Cardiac fibroblast (primary cell): ENCODE measurements at regions not wholly inside any gene's neighbourhood (a gene's known extent, or its start where the extent isn't known, plus 50 kb on each side); places are given as distances from the start of the nearest gene placed in this dataset.

ENCODE experiments used
- DNase-seq, 2 donors: peaks; one replicate each; pipeline versions ENCODE4 v3.0.0 to v3.0.0-alpha.2; 2010; ENCODE audit warnings: low read depth in 2 of 2
- H3K4me3 ChIP-seq, 2 donors: replicated peaks in 1 of 2; 1 replicate in 1 of 2; 2 replicates in 1 of 2; pipeline ENCODE4 v1.5.1; 2011; ENCODE audit warnings: low read depth in 2 of 2, low read length in 2 of 2, mild to moderate bottlenecking in 2 of 2, moderate library complexity in 1 of 2
- CTCF ChIP-seq: IDR thresholded peaks from one replicate; pipeline ENCODE4 v1.5.1; 2011; ENCODE audit warnings: low read depth, mild to moderate bottlenecking, low read length, inconsistent platforms

- no peak for TF ChIP-seq CTCF
- H3K4me3 ChIP-seq: no peak overlapping the region
- no peak for DNase-seq
These were observed 410.9 kb downstream of the TYW1 start for GRCh38 chr7:67407392-67408071.

GRCh38 chr7:67408109-67408508 is 411.5 kb downstream of the TYW1 start:
- no peak for DNase-seq
- no peak overlapping the region for H3K4me3 ChIP-seq
- TF ChIP-seq CTCF: no peak

- DNase-seq: no peak
- no peak for TF ChIP-seq CTCF
These were observed 417.0 kb downstream of the TYW1 start for GRCh38 chr7:67413670-67414069.

GRCh38 chr7:67414858-67415257 is 418.2 kb downstream of the TYW1 start:
- TF ChIP-seq CTCF: no peak
- no peak overlapping the region for H3K4me3 ChIP-seq
- DNase-seq: no peak

More at GRCh38 chr7:67413670-67414069, 417.0 kb downstream of the TYW1 start:
- H3K4me3 ChIP-seq: no peak overlapping the region

GRCh38 chr7:67422601-67423000 is 426.0 kb downstream of the TYW1 start:
- no peak overlapping the region for H3K4me3 ChIP-seq
- no peak for TF ChIP-seq CTCF
- no peak for DNase-seq

GRCh38 chr7:67423065-67423464 is 426.4 kb downstream of the TYW1 start:
- H3K4me3 ChIP-seq: no peak overlapping the region
- no peak for TF ChIP-seq CTCF
- DNase-seq: no peak

- no peak for TF ChIP-seq CTCF
- DNase-seq: no peak
These were observed 430.0 kb downstream of the TYW1 start for GRCh38 chr7:67426654-67427053.

More at GRCh38 chr7:67426654-67427053, 430.0 kb downstream of the TYW1 start:
- H3K4me3 ChIP-seq: no peak overlapping the region
